H9 (cell line): ENCODE measurements at regions not wholly inside any gene's neighbourhood (a gene's known extent, or its start where the extent isn't known, plus 50 kb on each side); places are given as distances from the start of the nearest gene placed in this dataset.

Experiments used
- DNase-seq: peaks from one replicate; pipeline ENCODE4 v3.0.0-alpha.2; 2017
- H2AFZ ChIP-seq: one replicate; pipeline ENCODE4 v1.6.1; 2013; ENCODE audit warnings: mild to moderate bottlenecking, low read length, control low read depth, moderate library complexity
- H2AK5ac ChIP-seq: 2 replicates; pipeline ENCODE4 v1.6.1; 2013; ENCODE audit warnings: low read length, control low read depth, mixed read lengths; ENCODE audit not compliant: insufficient read length
- H2BK120ac ChIP-seq: one replicate; pipeline ENCODE4 v1.6.1; 2013; ENCODE audit warnings: low read depth, mild to moderate bottlenecking, low read length, control low read depth, inconsistent platforms; ENCODE audit not compliant: poor library complexity, severe bottlenecking
- H2BK12ac ChIP-seq: 2 replicates; pipeline ENCODE4 v1.6.1; 2013; ENCODE audit warnings: low read length, control low read depth, mixed read lengths, low read depth; ENCODE audit not compliant: insufficient read length
- H2BK15ac ChIP-seq: 2 replicates; pipeline ENCODE4 v1.6.1; 2013; ENCODE audit warnings: low read depth, low read length, control low read depth
- H2BK20ac ChIP-seq: one replicate; pipeline ENCODE4 v1.6.1; 2013; ENCODE audit warnings: low read depth, mild to moderate bottlenecking, low read length, control low read depth, inconsistent platforms; ENCODE audit not compliant: poor library complexity, severe bottlenecking
- H2BK5ac ChIP-seq: 2 replicates; pipeline ENCODE4 v1.6.1; 2013; ENCODE audit warnings: low read length, control low read depth, mixed read lengths; ENCODE audit not compliant: insufficient read length
- H3K14ac ChIP-seq: 2 replicates; pipeline ENCODE4 v1.6.1; 2013; ENCODE audit warnings: low read length, control low read depth; ENCODE audit not compliant: insufficient read depth
- H3K18ac ChIP-seq: 2 replicates; pipeline ENCODE4 v1.6.1; 2013; ENCODE audit warnings: low read depth, mild to moderate bottlenecking, mixed read lengths, low read length, control low read depth; ENCODE audit not compliant: insufficient read length
- H3K23ac ChIP-seq: 2 replicates; pipeline ENCODE4 v1.6.1; 2013; ENCODE audit warnings: low read length, control low read depth, mixed read lengths, low read depth; ENCODE audit not compliant: insufficient read length
- H3K23me2 ChIP-seq: 2 replicates; pipeline ENCODE4 v1.6.1; 2013; ENCODE audit warnings: low read depth, mild to moderate bottlenecking, mixed read lengths, low read length, control low read depth; ENCODE audit not compliant: insufficient read length, poor library complexity, severe bottlenecking
- H3K27ac ChIP-seq: 2 replicates; pipeline ENCODE4 v1.5.1; 2013; ENCODE audit warnings: low read length, control low read depth, mixed read lengths, low read depth; ENCODE audit not compliant: insufficient read length
- H3K27me3 ChIP-seq: 2 replicates; pipeline ENCODE4 v1.6.1; 2013; ENCODE audit warnings: low read length, control low read depth, inconsistent platforms; ENCODE audit not compliant: insufficient read depth
- H3K4ac ChIP-seq: 2 replicates; pipeline ENCODE4 v1.6.1; 2013; ENCODE audit warnings: low read depth, mild to moderate bottlenecking, control low read depth, inconsistent platforms, low read length, moderate library complexity
- H3K4me1 ChIP-seq: 2 replicates; pipeline ENCODE4 v1.6.1; 2013; ENCODE audit warnings: low read length, control low read depth, inconsistent platforms; ENCODE audit not compliant: insufficient read depth
- H3K4me2 ChIP-seq: 2 replicates; pipeline ENCODE4 v1.6.1; 2013; ENCODE audit warnings: low read length, control low read depth, mixed read lengths; ENCODE audit not compliant: insufficient read length, insufficient read depth
- H3K56ac ChIP-seq: 2 replicates; pipeline ENCODE4 v1.6.1; 2013; ENCODE audit warnings: low read depth, mild to moderate bottlenecking, mixed read lengths, low read length, control low read depth; ENCODE audit not compliant: insufficient read length
- H3K79me1 ChIP-seq: 2 replicates; pipeline ENCODE4 v1.6.1; 2013; ENCODE audit warnings: low read depth, mild to moderate bottlenecking, moderate library complexity, low read length, control low read depth, inconsistent platforms; ENCODE audit not compliant: insufficient read depth, poor library complexity, severe bottlenecking
- H3K79me2 ChIP-seq: 2 replicates; pipeline ENCODE4 v1.6.1; 2013; ENCODE audit warnings: low read length, control low read depth, inconsistent platforms; ENCODE audit not compliant: insufficient read depth
- H3K9ac ChIP-seq: 2 replicates; pipeline ENCODE4 v1.6.1; 2013; ENCODE audit warnings: low read length, control low read depth, mixed read lengths; ENCODE audit not compliant: insufficient read length; ENCODE audit errors: extremely low read depth
- H3K9me3 ChIP-seq: one replicate; pipeline ENCODE4 v1.6.1; 2013; ENCODE audit warnings: low read depth, low read length, inconsistent platforms; ENCODE audit not compliant: control insufficient read depth
- H3T11ph ChIP-seq: one replicate; pipeline ENCODE4 v1.6.1; 2013; ENCODE audit warnings: mild to moderate bottlenecking, low read length, control low read depth, inconsistent platforms
- H4K20me1 ChIP-seq: one replicate; pipeline ENCODE4 v1.6.1; 2013; ENCODE audit not compliant: control insufficient read depth, insufficient read length, insufficient read depth
- H4K5ac ChIP-seq: 2 replicates; pipeline ENCODE4 v1.6.1; 2013; ENCODE audit warnings: low read depth, mild to moderate bottlenecking, mixed read lengths, low read length, control low read depth; ENCODE audit not compliant: insufficient read length
- H4K8ac ChIP-seq: replicated peaks from 2 replicates; pipeline ENCODE4 v1.6.1; 2013; ENCODE audit warnings: low read length, control low read depth, mixed read lengths, low read depth; ENCODE audit not compliant: insufficient read length
- H4K91ac ChIP-seq: 2 replicates; pipeline ENCODE4 v1.6.1; 2013; ENCODE audit warnings: low read depth, mild to moderate bottlenecking, moderate library complexity, mixed read lengths, low read length, control low read depth; ENCODE audit not compliant: insufficient read length
- H3K27ac Mint-ChIP-seq, 3 experiments: 2 replicates in 2 of 3; 3 replicates in 1 of 3; pipeline ENCODE4 v1.8.0; 2020 to 2021; ENCODE audit warnings: mixed read lengths in 3 of 3, mild to moderate bottlenecking in 1 of 3, moderate library complexity in 1 of 3
- H3K27me3 Mint-ChIP-seq: 2 replicates; pipeline ENCODE4 v1.8.0; 2021; ENCODE audit warnings: low read depth, mild to moderate bottlenecking, moderate library complexity, mixed read lengths
- H3K36me3 Mint-ChIP-seq, 3 experiments: 2 replicates in 2 of 3; 3 replicates in 1 of 3; pipeline ENCODE4 v1.8.0; 2020 to 2021; ENCODE audit warnings: low read depth in 3 of 3, mixed read lengths in 3 of 3; ENCODE audit not compliant: insufficient read depth in 1 of 3
- H3K4me1 Mint-ChIP-seq, 2 experiments: 2 replicates each; pipeline ENCODE4 v1.8.0; 2020; ENCODE audit warnings: mixed read lengths in 2 of 2
- H3K4me3 Mint-ChIP-seq, 2 experiments: 2 replicates in 1 of 2; 3 replicates in 1 of 2; pipeline ENCODE4 v1.8.0; 2020 to 2021; ENCODE audit warnings: mild to moderate bottlenecking in 2 of 2, mixed read lengths in 2 of 2, moderate library complexity in 1 of 2
- H3K9me3 Mint-ChIP-seq, 2 experiments: 2 replicates in 1 of 2; 3 replicates in 1 of 2; pipeline ENCODE4 v1.8.0; 2020; ENCODE audit warnings: mild to moderate bottlenecking in 2 of 2, mixed read lengths in 2 of 2, moderate library complexity in 1 of 2
- WGBS: extraction: QIAGEN DNeasy Blood & Tissue Kit; methylation state at CpG from one replicate; pipeline ENCODE4 v1.1.7; 2013; ENCODE audit warnings: missing lambda C conversion rate, low lambda C conversion rate, mixed read lengths; ENCODE audit not compliant: insufficient read length; ENCODE audit errors: extremely low coverage; 5-methylcytosine and 5-hydroxymethylcytosine counted together
- TF ChIP-seq, protein P1 (sequence below): fragments of 200-600 bp; sonication (generic); conservative IDR thresholded peaks from 3 replicates; pipeline ENCODE4 v1.8.0; 2021; ENCODE audit warnings: antibody characterized with exemption, mild to moderate bottlenecking

GRCh38 chr4:127364397-127364796 is 268.4 kb upstream of the INTU start:
- Histone ChIP-seq H2AFZ (no peak overlapping the region), H3K18ac (no peak overlapping the region), H3T11ph (no peak overlapping the region), H3K23ac (no peak overlapping the region), H2AK5ac (no peak overlapping the region), H3K9me3 (no peaks in the 10 kb centered on the region), H3K79me2 (no peaks in the 10 kb centered on the region), H3K9ac (no peak overlapping the region), H2BK120ac (no peak overlapping the region), H3K23me2 (no peaks in the 10 kb centered on the region), H2BK5ac (no peak overlapping the region), H3K79me1 (no peaks in the 10 kb centered on the region), H3K56ac (no peak overlapping the region), H2BK20ac (no peak overlapping the region), H3K27me3 (no peaks in the 10 kb centered on the region), H4K91ac (no peak overlapping the region), H2BK12ac (no peak overlapping the region), H3K27ac (no peak overlapping the region), H4K20me1 (no peaks in the 10 kb centered on the region), H2BK15ac (no peak overlapping the region), H3K4ac (no peak overlapping the region), H4K8ac (no peak overlapping the region), H3K4me1 (no peaks in the 10 kb centered on the region), H3K4me2 (no peak overlapping the region), H4K5ac (no peak overlapping the region), H3K14ac (no peak overlapping the region)
- TF ChIP-seq, protein P1, sequence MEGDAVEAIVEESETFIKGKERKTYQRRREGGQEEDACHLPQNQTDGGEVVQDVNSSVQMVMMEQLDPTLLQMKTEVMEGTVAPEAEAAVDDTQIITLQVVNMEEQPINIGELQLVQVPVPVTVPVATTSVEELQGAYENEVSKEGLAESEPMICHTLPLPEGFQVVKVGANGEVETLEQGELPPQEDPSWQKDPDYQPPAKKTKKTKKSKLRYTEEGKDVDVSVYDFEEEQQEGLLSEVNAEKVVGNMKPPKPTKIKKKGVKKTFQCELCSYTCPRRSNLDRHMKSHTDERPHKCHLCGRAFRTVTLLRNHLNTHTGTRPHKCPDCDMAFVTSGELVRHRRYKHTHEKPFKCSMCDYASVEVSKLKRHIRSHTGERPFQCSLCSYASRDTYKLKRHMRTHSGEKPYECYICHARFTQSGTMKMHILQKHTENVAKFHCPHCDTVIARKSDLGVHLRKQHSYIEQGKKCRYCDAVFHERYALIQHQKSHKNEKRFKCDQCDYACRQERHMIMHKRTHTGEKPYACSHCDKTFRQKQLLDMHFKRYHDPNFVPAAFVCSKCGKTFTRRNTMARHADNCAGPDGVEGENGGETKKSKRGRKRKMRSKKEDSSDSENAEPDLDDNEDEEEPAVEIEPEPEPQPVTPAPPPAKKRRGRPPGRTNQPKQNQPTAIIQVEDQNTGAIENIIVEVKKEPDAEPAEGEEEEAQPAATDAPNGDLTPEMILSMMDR, result no peak
- Mint-ChIP-seq H3K27ac (no peak overlapping the region), H3K4me3 (no peak overlapping the region), H3K27me3 (no peaks in the 10 kb centered on the region), H3K4me1 (peaks cover 0 to 5% of the 10 kb centered on the region in 2 experiments; a peak in 2 of 4 replicates), H3K36me3 (no peaks in the 10 kb centered on the region; a peak in 1 of 7 replicates), H3K9me3 (peaks cover 0 to 2% of the 10 kb centered on the region in 2 experiments; a peak in 2 of 5 replicates)
- WGBS, result no CpG with 5 or more reads among the region's 3 CpGs
- DNase-seq, result no peak
